CD4-positive, alpha-beta T cell (primary cell): ENCODE measurements at regions not wholly inside any gene's neighbourhood (a gene's known extent, or its start where the extent isn't known, plus 50 kb on each side); places are given as distances from the start of the nearest gene placed in this dataset.

ENCODE experiments used
- ATAC-seq: fragments of 200-7000 bp; cut with Tn5 transposase; one replicate; pipeline ENCODE4 v1.10.0; 2022; ENCODE audit warnings: mild to moderate bottlenecking; ENCODE audit not compliant: poor library complexity
- CTCF ChIA-PET: fragments of 350-600 bp; sonication (Branson Sonifier 250); formaldehyde crosslinking; loops from one replicate; lab custom pipeline; 2021; ENCODE audit warnings: antibody characterized with exemption, inconsistent platforms; lab: Charles Lee
- POLR2A ChIA-PET: fragments of 350-600 bp; sonication (Branson Sonifier 250); formaldehyde crosslinking; loops from one replicate; lab custom pipeline; 2021; ENCODE audit warnings: antibody characterized with exemption, inconsistent platforms; lab: Charles Lee
- DNase-seq, 14 experiments: peaks; one replicate each; pipeline ENCODE4 v3.0.0-alpha.2; 2013 to 2020; ENCODE audit warnings: mixed read lengths in 2 of 14
- H3K27ac ChIP-seq, 2 donors: one replicate each; pipeline versions ENCODE4 v1.5.1 to v1.7.0; 2013; ENCODE audit warnings: low read length in 2 of 2, low read depth in 1 of 2, mild to moderate bottlenecking in 1 of 2
- H3K27me3 ChIP-seq, 2 experiments: 1 replicate in 1 of 2; 2 replicates in 1 of 2; pipeline versions ENCODE4 v1.6.1 to v1.7.0; 2013; ENCODE audit warnings: low read length in 2 of 2, control low read depth in 1 of 2, mild to moderate bottlenecking in 1 of 2, moderate library complexity in 1 of 2; ENCODE audit not compliant: insufficient read depth in 2 of 2, control insufficient read depth in 1 of 2
- H3K36me3 ChIP-seq: one replicate; pipeline ENCODE4 v1.6.1; 2013; ENCODE audit warnings: low read length, control low read depth; ENCODE audit not compliant: insufficient read depth
- H3K4me1 ChIP-seq: one replicate; pipeline ENCODE4 v1.6.1; 2013; ENCODE audit warnings: low read length, control low read depth; ENCODE audit not compliant: insufficient read depth
- H3K4me3 ChIP-seq: one replicate; pipeline ENCODE4 v1.5.1; 2013; ENCODE audit warnings: mild to moderate bottlenecking, low read length, moderate library complexity
- H3K9me3 ChIP-seq, 2 experiments: 1 replicate in 1 of 2; 2 replicates in 1 of 2; pipeline versions ENCODE4 v1.6.1 to v1.7.0; 2013; ENCODE audit warnings: low read length in 2 of 2, mild to moderate bottlenecking in 2 of 2, control low read depth in 1 of 2, moderate library complexity in 1 of 2; ENCODE audit not compliant: control insufficient read depth in 1 of 2, insufficient read depth in 1 of 2
- H3K27ac Mint-ChIP-seq: one replicate; pipeline ENCODE4 v1.8.0; 2020; ENCODE audit warnings: mixed read lengths
- H3K27me3 Mint-ChIP-seq: one replicate; pipeline ENCODE4 v1.8.0; 2021; ENCODE audit warnings: mixed read lengths
- H3K36me3 Mint-ChIP-seq: one replicate; pipeline ENCODE4 v1.8.0; 2021; ENCODE audit warnings: low read depth, mixed read lengths
- H3K4me1 Mint-ChIP-seq: one replicate; pipeline ENCODE4 v1.8.0; 2021; ENCODE audit warnings: low read depth, mixed read lengths
- H3K4me3 Mint-ChIP-seq: one replicate; pipeline ENCODE4 v1.8.0; 2020; ENCODE audit warnings: mild to moderate bottlenecking, mixed read lengths
- H3K9me3 Mint-ChIP-seq: one replicate; pipeline ENCODE4 v1.8.0; 2020; ENCODE audit warnings: mixed read lengths
- intact Hi-C, 2 experiments: fragments of 100-400 bp; cut with DNase I in 1 of 2; cut with micrococcal nuclease in 1 of 2; formaldehyde crosslinking; loops; one replicate each; pipeline versions ENCODE4 v1.15.1 to v1.9.0; 2023 to 2025; cut with DNase I, micrococcal nuclease
- TF ChIP-seq, protein P1 (sequence below): fragments of 200-600 bp; IDR thresholded peaks from one replicate; pipeline ENCODE4 v1.8.0; 2022; ENCODE audit warnings: antibody characterized with exemption, mild to moderate bottlenecking

DNA sequence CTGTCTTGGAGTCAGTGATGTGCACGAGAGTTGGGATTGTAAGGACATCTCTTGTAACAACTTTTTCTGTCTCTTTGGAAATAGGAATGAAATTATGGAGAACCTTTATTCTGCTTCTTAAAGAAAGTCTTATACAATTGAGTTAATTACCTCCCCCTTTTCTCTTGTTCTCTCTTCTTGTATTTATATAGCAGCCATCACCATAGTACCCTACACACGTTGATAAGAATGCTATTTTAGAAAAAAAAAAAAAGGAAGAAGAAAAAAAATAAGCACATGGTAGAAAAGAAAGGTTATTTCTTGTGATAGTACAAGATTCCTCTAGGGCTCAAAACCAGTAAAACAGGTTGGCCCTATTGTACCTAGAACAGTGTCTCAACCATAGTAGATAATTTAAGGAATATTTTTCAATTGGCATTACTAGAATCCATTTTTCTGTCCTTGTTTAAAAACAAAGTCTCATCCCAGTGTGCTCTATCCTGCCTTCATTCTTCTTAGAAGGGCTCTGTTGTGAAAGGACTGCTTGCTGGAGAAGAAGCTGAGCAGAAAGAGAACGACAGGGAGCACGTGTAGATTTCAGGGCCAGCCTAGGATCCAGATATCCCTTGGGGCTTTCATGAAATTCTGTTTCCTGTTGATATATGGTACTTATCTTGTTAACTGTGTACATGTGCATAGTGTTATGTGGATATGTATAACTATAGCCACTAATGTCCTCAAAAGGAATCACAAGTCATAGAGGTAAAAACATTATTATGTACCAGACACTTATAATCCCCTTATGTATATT lies 392.3 kb upstream of the MEF2C start:
- H3K9me3 Mint-ChIP-seq = no peaks in the 10 kb centered on the region
- no peak overlapping the region for H3K4me3 Mint-ChIP-seq
- Histone ChIP-seq H3K27ac (no peak overlapping the region), H3K27me3 (no peaks in the 10 kb centered on the region), H3K36me3 (no peaks in the 10 kb centered on the region), H3K4me1 (no peaks in the 10 kb centered on the region), H3K9me3 (peaks cover 0 to 2% of the 10 kb centered on the region in 2 experiments), H3K4me3 (no peak overlapping the region)
- no peak for DNase-seq
- intact Hi-C loops = no loop called here
- H3K27ac Mint-ChIP-seq = no peak overlapping the region
- POLR2A ChIA-PET = no interaction called here
- no peaks in the 10 kb centered on the region for H3K4me1 Mint-ChIP-seq
- no peak for ATAC-seq
- no peaks in the 10 kb centered on the region for H3K27me3 Mint-ChIP-seq
- H3K36me3 Mint-ChIP-seq = no peaks in the 10 kb centered on the region
- TF ChIP-seq, protein P1, sequence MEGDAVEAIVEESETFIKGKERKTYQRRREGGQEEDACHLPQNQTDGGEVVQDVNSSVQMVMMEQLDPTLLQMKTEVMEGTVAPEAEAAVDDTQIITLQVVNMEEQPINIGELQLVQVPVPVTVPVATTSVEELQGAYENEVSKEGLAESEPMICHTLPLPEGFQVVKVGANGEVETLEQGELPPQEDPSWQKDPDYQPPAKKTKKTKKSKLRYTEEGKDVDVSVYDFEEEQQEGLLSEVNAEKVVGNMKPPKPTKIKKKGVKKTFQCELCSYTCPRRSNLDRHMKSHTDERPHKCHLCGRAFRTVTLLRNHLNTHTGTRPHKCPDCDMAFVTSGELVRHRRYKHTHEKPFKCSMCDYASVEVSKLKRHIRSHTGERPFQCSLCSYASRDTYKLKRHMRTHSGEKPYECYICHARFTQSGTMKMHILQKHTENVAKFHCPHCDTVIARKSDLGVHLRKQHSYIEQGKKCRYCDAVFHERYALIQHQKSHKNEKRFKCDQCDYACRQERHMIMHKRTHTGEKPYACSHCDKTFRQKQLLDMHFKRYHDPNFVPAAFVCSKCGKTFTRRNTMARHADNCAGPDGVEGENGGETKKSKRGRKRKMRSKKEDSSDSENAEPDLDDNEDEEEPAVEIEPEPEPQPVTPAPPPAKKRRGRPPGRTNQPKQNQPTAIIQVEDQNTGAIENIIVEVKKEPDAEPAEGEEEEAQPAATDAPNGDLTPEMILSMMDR = no peak
- CTCF ChIA-PET = no interaction called here

DNA sequence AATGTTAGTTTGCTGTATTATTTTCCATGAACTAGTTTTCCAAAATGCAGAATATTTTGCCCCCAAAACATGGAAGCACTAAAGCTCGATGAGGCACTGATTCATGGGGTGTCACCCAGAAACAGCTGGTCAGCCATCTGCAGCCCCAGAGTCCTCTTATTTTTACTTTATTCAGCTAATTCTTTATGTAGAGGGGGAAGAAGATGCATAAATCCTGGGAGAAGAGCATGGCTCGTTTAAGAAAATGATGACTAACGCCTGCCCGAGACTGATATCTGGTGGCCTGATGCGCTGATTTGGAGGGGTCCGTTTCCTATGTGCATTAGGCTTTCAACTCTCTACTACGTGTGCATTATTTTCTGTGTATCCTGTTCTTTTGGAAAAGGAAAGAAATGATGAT lies 390.3 kb upstream of the MEF2C start:
- H3K9me3 Mint-ChIP-seq = no peaks in the 10 kb centered on the region
- no peak overlapping the region for H3K4me3 ChIP-seq
- peaks cover 0 to 7% of the 10 kb centered on the region in 2 experiments for H3K9me3 ChIP-seq
- H3K4me3 Mint-ChIP-seq = no peak overlapping the region
- H3K4me1 Mint-ChIP-seq = no peaks in the 10 kb centered on the region
- ChIA-PET POLR2A (no interaction called here), CTCF (no interaction called here)
- H3K27ac ChIP-seq = no peak overlapping the region
- DNase-seq (no peak), ATAC-seq (no peak)
- no peaks in the 10 kb centered on the region for H3K27me3 ChIP-seq
- no peak overlapping the region for H3K27ac Mint-ChIP-seq
- no peaks in the 10 kb centered on the region for H3K36me3 ChIP-seq
- H3K4me1 ChIP-seq = no peaks in the 10 kb centered on the region
- no peaks in the 10 kb centered on the region for H3K27me3 Mint-ChIP-seq
- H3K36me3 Mint-ChIP-seq = no peaks in the 10 kb centered on the region
- intact Hi-C loops = no loop called here
- TF ChIP-seq, protein P1 = no peak

DNA sequence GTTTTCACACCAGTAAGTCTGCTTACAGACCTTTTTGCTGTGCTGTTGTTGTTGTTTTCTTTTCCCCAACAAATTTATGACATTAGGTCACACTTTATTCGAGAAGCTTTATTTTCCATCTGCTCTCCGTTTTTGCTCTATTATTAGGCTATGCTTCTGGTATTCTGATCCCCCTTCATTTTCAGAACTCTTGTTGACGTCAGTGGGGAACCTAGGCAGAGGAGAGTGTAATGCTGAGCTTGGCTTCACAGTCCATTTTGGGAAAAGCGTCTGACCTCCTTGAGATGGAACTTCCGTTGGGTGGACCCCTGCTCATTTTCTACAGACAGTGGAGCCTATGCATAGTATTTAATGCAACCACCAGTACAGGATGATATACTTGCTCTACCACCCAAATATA lies 387.9 kb upstream of the MEF2C start:
- Mint-ChIP-seq H3K27ac (no peak overlapping the region), H3K4me1 (no peaks in the 10 kb centered on the region), H3K27me3 (no peaks in the 10 kb centered on the region), H3K4me3 (no peak overlapping the region), H3K9me3 (no peaks in the 10 kb centered on the region), H3K36me3 (no peaks in the 10 kb centered on the region)
- ChIA-PET POLR2A (no interaction called here), CTCF (no interaction called here)
- DNase-seq (no peak), ATAC-seq (no peak)
- Histone ChIP-seq H3K4me1 (no peaks in the 10 kb centered on the region), H3K27me3 (no peaks in the 10 kb centered on the region), H3K4me3 (no peak overlapping the region), H3K36me3 (no peaks in the 10 kb centered on the region), H3K9me3 (peaks cover 0 to 7% of the 10 kb centered on the region in 2 experiments), H3K27ac (no peak overlapping the region)
- intact Hi-C loops = no loop called here
- TF ChIP-seq, protein P1 = no peak
